ENCODE measurements at regions not wholly inside any gene's neighbourhood (a gene's known extent, or its start where the extent isn't known, plus 50 kb on each side); places are given as distances from the start of the nearest gene placed in this dataset.

GRCh38 chr15:98582900-98583554, 65.3 kb upstream of the IGF1R start:
- Mint-ChIP-seq H3K4me1 (no peaks in the 10 kb centered on the region), H3K36me3 (no peaks in the 10 kb centered on the region), H3K27ac (no peak overlapping the region), H3K4me3 (no peak overlapping the region), H3K9me3 (no peaks in the 10 kb centered on the region)
- ATAC-seq: no peak
- no peak for DNase-seq (ENCODE audit: low spot score in 2 of 2)

GRCh38 chr15:98583771-98584430, 64.4 kb upstream of the IGF1R start:
- no peaks in the 10 kb centered on the region for H3K4me1 Mint-ChIP-seq
- no peak overlapping the region for H3K27ac Mint-ChIP-seq
- H3K4me3 Mint-ChIP-seq: no peak overlapping the region
- DNase-seq (ENCODE audit: low spot score in 2 of 2) (no peak), ATAC-seq (no peak)
- no peaks in the 10 kb centered on the region for H3K36me3 Mint-ChIP-seq
- no peaks in the 10 kb centered on the region for H3K9me3 Mint-ChIP-seq

- no peak for ATAC-seq
- Mint-ChIP-seq H3K36me3 (no peaks in the 10 kb centered on the region), H3K4me1 (no peaks in the 10 kb centered on the region), H3K27ac (no peak overlapping the region), H3K4me3 (no peak overlapping the region), H3K9me3 (no peaks in the 10 kb centered on the region)
- no peak for DNase-seq (ENCODE audit: low spot score in 2 of 2)
Measured at GRCh38 chr15:98586066-98586465, 62.3 kb upstream of the IGF1R start.

- H3K4me1 Mint-ChIP-seq: no peaks in the 10 kb centered on the region
Measured at GRCh38 chr15:98592136-98592535, 56.2 kb upstream of the IGF1R start.

GRCh38 chr15:98596131-98596530, 52.2 kb upstream of the IGF1R start:
- no peak for DNase-seq (ENCODE audit: low spot score in 2 of 2)
- H3K4me1 Mint-ChIP-seq: peaks cover 6% of the 10 kb centered on the region
- ATAC-seq: no peak
- H3K27ac Mint-ChIP-seq: no peak overlapping the region
- H3K36me3 Mint-ChIP-seq: no peaks in the 10 kb centered on the region
- H3K9me3 Mint-ChIP-seq: no peaks in the 10 kb centered on the region
- no peak overlapping the region for H3K4me3 Mint-ChIP-seq

More at GRCh38 chr15:98592136-98592535, 56.2 kb upstream of the IGF1R start:
- Mint-ChIP-seq H3K9me3 (no peaks in the 10 kb centered on the region), H3K4me3 (no peak overlapping the region), H3K36me3 (no peaks in the 10 kb centered on the region), H3K27ac (no peak overlapping the region)
- ATAC-seq (no peak), DNase-seq (ENCODE audit: low spot score in 2 of 2) (no peak)

DNA sequence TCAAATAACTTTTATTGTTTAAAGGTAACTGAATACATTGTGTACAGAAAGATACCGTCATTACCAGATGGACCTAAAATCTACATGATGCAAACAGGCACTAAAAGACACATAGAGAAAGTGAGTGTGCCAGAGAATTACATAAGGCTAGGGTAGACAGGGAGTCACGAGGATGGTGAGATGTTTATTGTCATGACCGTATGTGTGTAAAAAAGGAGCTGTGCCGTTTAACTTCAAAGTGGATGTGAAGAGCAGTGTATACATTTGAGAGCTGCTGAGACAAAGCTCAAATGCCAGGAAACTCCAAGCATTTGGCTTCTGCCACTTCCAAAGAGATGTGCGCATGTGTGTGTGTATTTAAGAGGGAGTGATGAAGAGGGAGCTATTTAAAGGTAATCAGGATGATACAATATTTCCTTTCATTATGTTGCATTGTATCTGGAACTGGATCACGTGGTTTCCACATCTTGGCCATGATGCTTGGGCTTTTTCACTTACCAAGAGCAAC, 51.4 kb upstream of the IGF1R start:
- Mint-ChIP-seq H3K9me3 (no peaks in the 10 kb centered on the region), H3K27ac (no peak overlapping the region), H3K36me3 (no peaks in the 10 kb centered on the region), H3K4me3 (no peak overlapping the region), H3K4me1 (peaks cover 6% of the 10 kb centered on the region)
- DNase-seq (ENCODE audit: low spot score in 2 of 2): no peak
- no peak for ATAC-seq

DNA sequence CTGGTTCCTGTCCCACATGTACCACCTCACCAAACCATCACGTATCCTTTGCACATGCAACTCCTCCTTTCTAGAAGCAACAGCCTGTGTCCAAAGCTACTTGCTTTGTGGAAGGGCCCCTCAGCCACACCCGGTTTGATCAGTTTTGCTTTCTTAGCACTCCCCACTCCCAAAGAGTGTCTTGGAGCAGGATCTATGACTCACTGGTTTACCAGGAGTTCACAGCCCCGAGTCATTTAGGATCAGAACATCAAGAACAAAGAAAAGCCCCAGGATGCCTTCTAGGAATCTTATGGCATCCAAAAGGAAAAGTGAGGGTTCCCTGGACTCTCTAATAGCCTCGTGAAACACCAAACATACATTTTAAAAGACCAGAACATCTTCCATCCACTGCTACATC, 50.7 kb upstream of the IGF1R start:
- no peak for DNase-seq (ENCODE audit: low spot score in 2 of 2)
- Mint-ChIP-seq H3K9me3 (no peaks in the 10 kb centered on the region), H3K4me3 (no peak overlapping the region), H3K36me3 (no peaks in the 10 kb centered on the region), H3K4me1 (peaks cover 6% of the 10 kb centered on the region), H3K27ac (no peak overlapping the region)
- no peak for ATAC-seq

Measured in stimulated activated effector memory CD8-positive, alpha-beta T cell treated with anti-CD3 and anti-CD28 coated beads, Interleukin-12 subunit alpha, Interleukin-12 subunit beta, amount 100 ng/mL, for 72 hours (primary cell).